HFF-Myc (cell line): ENCODE measurements at regions not wholly inside any gene's neighbourhood (a gene's known extent, or its start where the extent isn't known, plus 50 kb on each side); places are given as distances from the start of the nearest gene placed in this dataset.

Source experiments
- DNase-seq: peaks from one replicate; pipeline ENCODE4 v3.0.0-alpha.2; 2011; ENCODE audit warnings: low read depth; ENCODE audit errors: extremely low read depth
- H3K4me3 ChIP-seq: replicated peaks from 2 replicates; pipeline ENCODE4 v1.5.1; 2011; ENCODE audit warnings: low read depth, mild to moderate bottlenecking, control low read depth, low read length
- TF ChIP-seq, protein P1 (sequence below): IDR thresholded peaks from 2 replicates; pipeline ENCODE4 v1.5.1; 2012; ENCODE audit warnings: mild to moderate bottlenecking, low read depth, low read length, control low read depth; ENCODE audit errors: missing control alignments

DNA sequence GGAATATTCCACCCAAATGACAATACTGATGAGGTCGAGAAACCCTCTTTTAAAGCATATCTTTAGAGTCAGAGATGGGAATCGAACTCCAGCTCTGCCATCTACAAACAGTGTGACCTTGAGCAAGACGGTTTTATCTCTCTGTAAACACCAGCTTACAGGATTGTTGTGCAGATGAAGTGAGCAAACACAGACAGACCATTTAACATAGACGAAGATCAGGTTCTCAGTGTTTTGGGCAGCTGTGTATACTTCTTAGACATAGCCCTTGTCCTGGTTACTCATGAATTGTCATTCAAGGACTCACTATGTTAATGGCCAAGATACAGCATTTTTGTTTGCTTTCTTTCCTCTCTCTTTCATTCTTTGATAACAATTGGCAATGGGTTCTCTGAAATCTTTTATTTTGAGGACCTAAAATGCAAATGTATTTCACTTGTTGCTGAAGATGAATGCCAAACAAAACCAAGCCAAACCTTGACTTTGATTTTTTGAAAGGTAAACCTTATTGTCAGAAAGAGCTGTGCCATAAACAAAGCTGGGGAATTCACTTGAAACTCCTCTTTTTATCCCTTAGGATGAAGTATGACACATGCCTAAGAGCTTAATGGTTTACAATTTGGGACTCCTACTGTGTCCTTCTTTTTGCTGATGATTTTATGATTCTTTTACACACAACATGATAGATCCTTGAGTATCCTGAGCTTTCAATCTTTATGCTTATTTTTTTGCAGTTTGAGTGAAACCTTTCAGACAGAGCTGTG is 250.0 kb upstream of the PDZRN3 start:
- TF ChIP-seq, protein P1, sequence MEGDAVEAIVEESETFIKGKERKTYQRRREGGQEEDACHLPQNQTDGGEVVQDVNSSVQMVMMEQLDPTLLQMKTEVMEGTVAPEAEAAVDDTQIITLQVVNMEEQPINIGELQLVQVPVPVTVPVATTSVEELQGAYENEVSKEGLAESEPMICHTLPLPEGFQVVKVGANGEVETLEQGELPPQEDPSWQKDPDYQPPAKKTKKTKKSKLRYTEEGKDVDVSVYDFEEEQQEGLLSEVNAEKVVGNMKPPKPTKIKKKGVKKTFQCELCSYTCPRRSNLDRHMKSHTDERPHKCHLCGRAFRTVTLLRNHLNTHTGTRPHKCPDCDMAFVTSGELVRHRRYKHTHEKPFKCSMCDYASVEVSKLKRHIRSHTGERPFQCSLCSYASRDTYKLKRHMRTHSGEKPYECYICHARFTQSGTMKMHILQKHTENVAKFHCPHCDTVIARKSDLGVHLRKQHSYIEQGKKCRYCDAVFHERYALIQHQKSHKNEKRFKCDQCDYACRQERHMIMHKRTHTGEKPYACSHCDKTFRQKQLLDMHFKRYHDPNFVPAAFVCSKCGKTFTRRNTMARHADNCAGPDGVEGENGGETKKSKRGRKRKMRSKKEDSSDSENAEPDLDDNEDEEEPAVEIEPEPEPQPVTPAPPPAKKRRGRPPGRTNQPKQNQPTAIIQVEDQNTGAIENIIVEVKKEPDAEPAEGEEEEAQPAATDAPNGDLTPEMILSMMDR: no peak
- DNase-seq: no peak

DNA sequence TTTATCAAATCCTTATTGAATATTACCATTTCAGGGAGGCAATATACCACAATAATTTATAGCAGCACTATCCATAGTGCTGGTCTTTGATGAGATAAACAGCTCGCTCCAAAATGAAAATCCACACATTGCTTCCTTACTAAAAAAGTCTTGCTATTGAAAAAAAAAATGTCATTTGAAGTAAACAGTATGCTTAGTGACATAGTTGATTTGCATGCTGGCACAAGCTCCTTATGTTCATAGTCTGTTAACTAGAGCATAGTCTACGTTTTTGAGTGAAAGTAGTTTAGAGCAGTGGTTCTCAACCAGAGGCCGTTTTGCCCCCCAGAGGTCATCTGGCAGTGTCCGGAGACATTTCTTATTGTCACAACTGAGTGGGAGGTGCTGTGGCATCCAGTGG is 249.4 kb upstream of the PDZRN3 start:
- TF ChIP-seq, protein P1: no peak
- no peak overlapping the region for H3K4me3 ChIP-seq

More for the DNA sequence above, 250.0 kb upstream of the PDZRN3 start:
- H3K4me3 ChIP-seq: no peak overlapping the region

DNA sequence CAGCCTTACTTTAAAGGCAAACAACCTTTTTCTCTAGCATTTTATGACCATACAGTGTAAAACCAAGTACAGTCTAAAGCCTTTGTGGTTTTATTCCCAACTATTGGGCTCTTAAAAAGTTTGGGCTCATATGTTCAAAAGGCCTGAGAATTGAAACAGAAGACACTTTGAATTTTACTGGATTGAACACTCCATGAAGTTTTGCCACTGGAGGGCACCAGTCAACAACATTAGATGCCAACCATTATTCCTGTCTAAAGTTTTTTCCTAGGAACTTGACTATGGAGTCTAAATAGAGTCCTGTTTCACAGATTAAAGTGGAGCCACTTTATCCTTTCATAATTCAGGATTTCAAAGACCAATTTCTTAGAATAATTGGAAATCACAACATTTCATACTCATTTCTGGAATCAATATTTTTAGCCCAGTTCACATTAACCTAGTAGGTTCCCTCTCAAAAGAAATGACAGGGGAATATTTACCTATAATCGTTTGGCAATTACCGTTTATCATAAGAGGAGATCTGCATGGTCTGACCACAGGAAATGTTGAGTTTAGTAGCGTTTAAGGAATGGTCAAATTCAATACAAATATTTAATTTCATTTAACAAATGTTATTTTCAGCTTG is 244.1 kb upstream of the PDZRN3 start:
- no peak overlapping the region for H3K4me3 ChIP-seq
- TF ChIP-seq, protein P1: peak; percentile 44
- DNase-seq: peak; percentile 24

More for the DNA sequence above, 249.4 kb upstream of the PDZRN3 start:
- no peak for DNase-seq

DNA sequence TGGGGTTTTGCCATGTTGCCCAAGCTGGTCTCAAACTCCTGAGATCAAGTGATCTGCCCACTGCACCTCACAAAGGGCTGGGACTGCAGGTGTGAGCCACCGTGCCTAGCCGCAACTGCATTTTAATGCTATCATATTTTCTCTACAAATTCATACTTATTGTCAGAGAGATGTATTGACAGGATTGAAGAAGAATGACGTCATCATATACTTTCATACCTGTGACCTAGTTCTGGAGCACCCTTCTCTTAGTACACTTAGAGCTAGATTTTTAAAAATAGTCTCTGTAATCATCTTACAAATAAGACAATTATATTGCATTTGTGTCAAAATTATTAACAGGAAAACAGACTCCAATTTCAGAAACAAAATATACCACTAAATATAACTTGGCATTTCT is 242.8 kb upstream of the PDZRN3 start:
- TF ChIP-seq, protein P1: no peak

DNA sequence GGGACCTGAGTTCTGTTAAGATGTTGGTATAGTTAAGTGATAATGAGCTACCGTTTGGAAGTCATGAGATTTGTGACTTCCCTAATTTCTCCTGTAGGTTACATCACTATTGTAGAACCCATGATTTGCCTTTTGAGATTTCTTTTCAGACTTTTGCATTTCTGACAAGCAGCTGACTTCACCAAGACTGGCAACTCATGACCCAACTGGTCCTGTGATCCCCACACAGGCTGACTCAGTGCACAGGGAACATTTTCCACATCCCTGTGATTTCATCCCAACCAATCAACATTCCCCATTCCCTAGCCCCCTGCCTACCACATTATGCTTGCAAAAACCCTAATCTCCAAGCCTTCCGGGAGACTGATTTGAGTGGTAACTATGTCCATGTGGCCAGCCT is 242.1 kb upstream of the PDZRN3 start:
- TF ChIP-seq, protein P1: no peak
- no peak for DNase-seq
- no peak overlapping the region for H3K4me3 ChIP-seq

More for the DNA sequence above, 242.8 kb upstream of the PDZRN3 start:
- DNase-seq: no peak
- no peak overlapping the region for H3K4me3 ChIP-seq

DNA sequence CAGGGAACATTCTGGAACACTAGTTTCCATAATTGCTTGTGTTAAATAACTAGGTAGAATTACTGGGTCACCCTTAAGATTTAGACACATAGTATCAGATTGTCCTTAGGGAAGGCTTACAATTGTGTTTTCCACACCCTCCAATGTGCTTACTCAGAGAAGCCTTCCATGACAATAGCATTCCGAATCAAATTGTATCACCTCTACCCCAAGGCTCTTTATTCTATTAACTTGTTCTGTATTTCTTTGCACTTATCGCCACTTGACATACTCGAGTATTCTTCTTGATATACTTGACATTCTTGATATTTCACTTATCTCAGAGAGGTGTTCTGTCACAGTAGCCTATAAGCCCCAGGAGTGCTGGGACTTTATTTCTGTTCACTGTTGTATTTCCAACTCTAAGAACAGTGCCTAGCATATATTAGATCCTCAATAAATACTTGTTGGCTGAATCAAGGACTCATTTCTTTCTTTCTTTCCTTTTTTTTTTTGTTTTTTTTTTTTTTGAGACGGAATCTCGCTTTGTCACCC is 238.9 kb upstream of the PDZRN3 start:
- H3K4me3 ChIP-seq: no peak overlapping the region
- DNase-seq: no peak
- TF ChIP-seq, protein P1: no peak
